ENCODE measurements at regions not wholly inside any gene's neighbourhood (a gene's known extent, or its start where the extent isn't known, plus 50 kb on each side); places are given as distances from the start of the nearest gene placed in this dataset.

- no peak for TF ChIP-seq CTCF (IDR thresholded peaks at IDR 0.05; ENCODE audit: low read depth, low read length)
- TF ChIP-seq EZH2phosphoT487 (IDR thresholded peaks at IDR 0.05; ENCODE audit: low read depth) = no peak
These were observed 306.6 kb upstream of the KIF2A start for GRCh38 chr5:61999371-61999770.

Data from OCI-LY3 (cell line).